ENCODE measurements at regions not wholly inside any gene's neighbourhood (a gene's known extent, or its start where the extent isn't known, plus 50 kb on each side); places are given as distances from the start of the nearest gene placed in this dataset.

GRCh38 chr15:35852818-35853624 lies 307.1 kb upstream of the DPH6 start:
- DNase-seq (no peak), ATAC-seq (replicated peaks in 1 of 2) (no peak)
- Mint-ChIP-seq H3K4me1 (ENCODE audit: low read depth) (no peaks in the 10 kb centered on the region), H3K36me3 (ENCODE audit: insufficient read depth in 2 of 2) (no peaks in the 10 kb centered on the region), H3K27ac (no peak overlapping the region), H3K27me3 (ENCODE audit: low read depth) (no peaks in the 10 kb centered on the region), H3K9me3 (peaks cover 0 to 2% of the 10 kb centered on the region in 2 donors), H3K4me3 (no peak overlapping the region)

GRCh38 chr15:35854316-35854715 lies 308.4 kb upstream of the DPH6 start:
- Mint-ChIP-seq H3K9me3 (peaks cover 0 to 2% of the 10 kb centered on the region in 2 donors), H3K4me1 (ENCODE audit: low read depth) (no peaks in the 10 kb centered on the region), H3K27ac (no peak overlapping the region), H3K36me3 (ENCODE audit: insufficient read depth in 2 of 2) (no peaks in the 10 kb centered on the region), H3K27me3 (ENCODE audit: low read depth) (no peaks in the 10 kb centered on the region), H3K4me3 (no peak overlapping the region)
- DNase-seq = no peak
- ATAC-seq (replicated peaks in 1 of 2) = no peak

- Mint-ChIP-seq H3K27me3 (ENCODE audit: low read depth) (no peaks in the 10 kb centered on the region), H3K36me3 (ENCODE audit: insufficient read depth in 2 of 2) (no peaks in the 10 kb centered on the region), H3K4me3 (no peak overlapping the region), H3K4me1 (ENCODE audit: low read depth) (no peaks in the 10 kb centered on the region), H3K27ac (no peak overlapping the region), H3K9me3 (peaks cover 0 to 6% of the 10 kb centered on the region in 2 donors)
- ATAC-seq (replicated peaks in 1 of 2) (no peak), DNase-seq (no peak)
Observed at GRCh38 chr15:35857567-35858226, 311.7 kb upstream of the DPH6 start.

GRCh38 chr15:35858707-35859106 lies 312.7 kb upstream of the DPH6 start:
- no peak overlapping the region for H3K4me3 Mint-ChIP-seq
- H3K4me1 Mint-ChIP-seq (ENCODE audit: low read depth) = no peaks in the 10 kb centered on the region
- DNase-seq (no peak), ATAC-seq (replicated peaks in 1 of 2) (no peak)
- peaks cover 0 to 6% of the 10 kb centered on the region in 2 donors for H3K9me3 Mint-ChIP-seq
- no peak overlapping the region for H3K27ac Mint-ChIP-seq
- H3K36me3 Mint-ChIP-seq (ENCODE audit: insufficient read depth in 2 of 2) = no peaks in the 10 kb centered on the region
- no peaks in the 10 kb centered on the region for H3K27me3 Mint-ChIP-seq (ENCODE audit: low read depth)

- DNase-seq (no peak), ATAC-seq (replicated peaks in 1 of 2) (no peak)
- Mint-ChIP-seq H3K27me3 (ENCODE audit: low read depth) (no peaks in the 10 kb centered on the region), H3K4me3 (no peak overlapping the region), H3K4me1 (ENCODE audit: low read depth) (no peaks in the 10 kb centered on the region), H3K27ac (no peak overlapping the region), H3K9me3 (peaks cover 0 to 5% of the 10 kb centered on the region in 2 donors), H3K36me3 (ENCODE audit: insufficient read depth in 2 of 2) (no peaks in the 10 kb centered on the region)
Observed at GRCh38 chr15:35863655-35864054, 317.7 kb upstream of the DPH6 start.

- Mint-ChIP-seq H3K27me3 (ENCODE audit: low read depth) (no peaks in the 10 kb centered on the region), H3K27ac (no peak overlapping the region), H3K4me3 (no peak overlapping the region), H3K36me3 (ENCODE audit: insufficient read depth in 2 of 2) (no peaks in the 10 kb centered on the region), H3K4me1 (ENCODE audit: low read depth) (no peaks in the 10 kb centered on the region), H3K9me3 (peaks cover 0 to 2% of the 10 kb centered on the region in 2 donors)
- no peak for ATAC-seq (replicated peaks in 1 of 2)
- no peak for DNase-seq
Observed at GRCh38 chr15:35867356-35867755, 321.4 kb upstream of the DPH6 start.

GRCh38 chr15:35871282-35871681 lies 325.3 kb upstream of the DPH6 start:
- ATAC-seq (replicated peaks in 1 of 2) = no peak
- Mint-ChIP-seq H3K9me3 (peaks cover 0 to 2% of the 10 kb centered on the region in 2 donors), H3K27ac (no peak overlapping the region), H3K4me1 (ENCODE audit: low read depth) (no peaks in the 10 kb centered on the region), H3K27me3 (ENCODE audit: low read depth) (no peaks in the 10 kb centered on the region), H3K36me3 (ENCODE audit: insufficient read depth in 2 of 2) (no peaks in the 10 kb centered on the region), H3K4me3 (no peak overlapping the region)
- no peak for DNase-seq

GRCh38 chr15:35871812-35872211 lies 325.8 kb upstream of the DPH6 start:
- DNase-seq = no peak
- Mint-ChIP-seq H3K9me3 (peaks cover 0 to 2% of the 10 kb centered on the region in 2 donors), H3K27ac (no peak overlapping the region), H3K27me3 (ENCODE audit: low read depth) (no peaks in the 10 kb centered on the region), H3K4me1 (ENCODE audit: low read depth) (no peaks in the 10 kb centered on the region), H3K36me3 (ENCODE audit: insufficient read depth in 2 of 2) (no peaks in the 10 kb centered on the region), H3K4me3 (no peak overlapping the region)
- ATAC-seq (replicated peaks in 1 of 2) = no peak

GRCh38 chr15:35872577-35872976 lies 326.6 kb upstream of the DPH6 start:
- no peak for ATAC-seq (replicated peaks in 1 of 2)
- H3K4me3 Mint-ChIP-seq = no peak overlapping the region
- no peaks in the 10 kb centered on the region for H3K36me3 Mint-ChIP-seq (ENCODE audit: insufficient read depth in 2 of 2)
- no peak for DNase-seq
- no peaks in the 10 kb centered on the region for H3K4me1 Mint-ChIP-seq (ENCODE audit: low read depth)
- peaks cover 0 to 2% of the 10 kb centered on the region in 2 donors for H3K9me3 Mint-ChIP-seq
- H3K27me3 Mint-ChIP-seq (ENCODE audit: low read depth) = no peaks in the 10 kb centered on the region
- no peak overlapping the region for H3K27ac Mint-ChIP-seq

GRCh38 chr15:35874260-35874905 lies 328.4 kb upstream of the DPH6 start:
- no peak overlapping the region for H3K27ac Mint-ChIP-seq
- DNase-seq (no peak), ATAC-seq (replicated peaks in 1 of 2) (no peak)
- H3K9me3 Mint-ChIP-seq = peaks cover 3 to 13% of the 10 kb centered on the region in 2 donors
- H3K36me3 Mint-ChIP-seq (ENCODE audit: insufficient read depth in 2 of 2) = no peaks in the 10 kb centered on the region
- H3K27me3 Mint-ChIP-seq (ENCODE audit: low read depth) = no peaks in the 10 kb centered on the region
- no peaks in the 10 kb centered on the region for H3K4me1 Mint-ChIP-seq (ENCODE audit: low read depth)
- no peak overlapping the region for H3K4me3 Mint-ChIP-seq

GRCh38 chr15:35876762-35877161 lies 330.8 kb upstream of the DPH6 start:
- Mint-ChIP-seq H3K36me3 (ENCODE audit: insufficient read depth in 2 of 2) (no peaks in the 10 kb centered on the region), H3K4me1 (ENCODE audit: low read depth) (no peaks in the 10 kb centered on the region), H3K9me3 (peaks cover 3 to 13% of the 10 kb centered on the region in 2 donors), H3K27ac (no peak overlapping the region), H3K27me3 (ENCODE audit: low read depth) (no peaks in the 10 kb centered on the region), H3K4me3 (no peak overlapping the region)
- DNase-seq = no peak
- no peak for ATAC-seq (replicated peaks in 1 of 2)

- peaks cover 3 to 11% of the 10 kb centered on the region in 2 donors for H3K9me3 Mint-ChIP-seq
Observed at GRCh38 chr15:35880896-35881295, 334.9 kb upstream of the DPH6 start.

GRCh38 chr15:35885870-35886269 lies 339.9 kb upstream of the DPH6 start:
- Mint-ChIP-seq H3K4me1 (ENCODE audit: low read depth) (no peaks in the 10 kb centered on the region), H3K27ac (no peak overlapping the region), H3K9me3 (no peaks in the 10 kb centered on the region), H3K36me3 (ENCODE audit: insufficient read depth in 2 of 2) (no peaks in the 10 kb centered on the region), H3K27me3 (ENCODE audit: low read depth) (no peaks in the 10 kb centered on the region), H3K4me3 (no peak overlapping the region)
- DNase-seq (no peak), ATAC-seq (replicated peaks in 1 of 2) (no peak)

More at GRCh38 chr15:35880896-35881295, 334.9 kb upstream of the DPH6 start:
- DNase-seq = no peak
- ATAC-seq (replicated peaks in 1 of 2) = no peak
- H3K27me3 Mint-ChIP-seq (ENCODE audit: low read depth) = no peaks in the 10 kb centered on the region
- H3K36me3 Mint-ChIP-seq (ENCODE audit: insufficient read depth in 2 of 2) = no peaks in the 10 kb centered on the region
- H3K27ac Mint-ChIP-seq = no peak overlapping the region
- no peaks in the 10 kb centered on the region for H3K4me1 Mint-ChIP-seq (ENCODE audit: low read depth)
- no peak overlapping the region for H3K4me3 Mint-ChIP-seq
